Right lobe of liver (tissue), 6 donors: ENCODE measurements at regions not wholly inside any gene's neighbourhood (a gene's known extent, or its start where the extent isn't known, plus 50 kb on each side); places are given as distances from the start of the nearest gene placed in this dataset.

ENCODE experiments used
- ATAC-seq, 4 donors: fragments of 200-7000 bp; cut with Tn5 transposase; one replicate each; pipeline ENCODE4 v1.9.1; 2020; ENCODE audit warnings: mild to moderate bottlenecking in 4 of 4, moderate library complexity in 4 of 4
- DNase-seq, 3 donors: peaks; one replicate each; pipeline ENCODE4 v3.0.0-alpha.2; 2020
- H3K27ac ChIP-seq, 3 donors: fragments of 200-600 bp; one replicate each; pipeline ENCODE4 v1.8.0; 2022
- H3K27me3 ChIP-seq, 2 donors: fragments of 200-600 bp; one replicate each; pipeline ENCODE4 v1.8.0; 2022
- H3K36me3 ChIP-seq, 4 donors: fragments of 200-600 bp; sonication (generic) in 1 of 4; one replicate each; pipeline versions ENCODE4 v1.5.1 to v1.8.0; 2017 to 2022; ENCODE audit warnings: control low read depth in 1 of 4
- H3K4me1 ChIP-seq, 4 donors: fragments of 200-600 bp; sonication (generic) in 1 of 4; one replicate each; pipeline versions ENCODE4 v1.5.1 to v1.8.0; 2017 to 2022; ENCODE audit warnings: control low read depth in 1 of 4
- H3K4me3 ChIP-seq, 3 donors: fragments of 200-600 bp; one replicate each; pipeline ENCODE4 v1.8.0; 2022
- H3K9me3 ChIP-seq, 4 donors: fragments of 200-600 bp; sonication (generic) in 1 of 4; one replicate each; pipeline versions ENCODE4 v1.5.1 to v1.8.0; 2017 to 2022; ENCODE audit warnings: control low read depth in 1 of 4
- POLR2A ChIP-seq: fragments of 450-650 bp; IDR thresholded peaks from one replicate; pipeline ENCODE4 v1.6.1; 2017; ENCODE audit warnings: antibody characterized with exemption, mild to moderate bottlenecking
- WGBS: methylation state at CpG from one replicate; pipeline ENCODE4 v1.1.6; 2018; ENCODE audit warnings: low coverage, low lambda C conversion rate; ENCODE audit not compliant: insufficient coverage; ENCODE audit errors: missing lambda C conversion rate; 5-methylcytosine and 5-hydroxymethylcytosine counted together
- intact Hi-C, 2 donors: fragments of 100-400 bp; cut with DNase I; formaldehyde crosslinking; loops; one replicate each; pipeline versions ENCODE4 v1.11.2 to v1.14.1; 2022
- TF ChIP-seq, protein P1 (sequence below), 4 donors: fragments of 200-600 bp in 3 of 4; fragments of 450-650 bp in 1 of 4; IDR thresholded peaks; one replicate each; pipeline versions ENCODE4 v1.5.1 to v1.8.0; 2016 to 2022; ENCODE audit warnings: antibody characterized with exemption in 4 of 4, mild to moderate bottlenecking in 2 of 4
- donor health status: DM: no; HTN: yes; CAD: no.
- donor health status: DM: no; HTN: no; CAD: no.
- donor health status: DM: no; HTN: no; CAD: no.
- donor health status: DM: no; HTN: yes; CAD: no.
- donor health status: DM: no; HTN: yes; CAD: no.

DNA sequence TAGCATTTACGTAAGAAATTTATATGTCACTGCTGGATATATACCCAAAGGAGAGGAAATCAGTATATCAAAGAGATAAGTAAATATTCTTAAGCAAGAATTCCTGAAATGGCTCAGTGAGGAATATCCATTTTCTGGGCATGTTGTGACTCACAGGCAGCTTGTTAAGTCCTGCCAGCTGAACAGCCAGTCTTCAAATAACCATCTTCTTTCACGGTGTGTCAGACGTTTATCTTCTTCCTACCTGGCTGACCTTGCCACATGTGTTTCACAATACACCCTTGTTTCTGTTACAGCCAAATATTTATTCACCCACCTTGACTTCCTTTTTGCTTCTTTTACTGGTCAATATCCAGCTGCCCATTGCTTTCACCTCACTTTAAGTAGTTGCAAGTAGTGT is 648.1 kb downstream of the ANKRD7 start:
- Histone ChIP-seq H3K36me3 (no peaks in the 10 kb centered on the region), H3K4me1 (no peaks in the 10 kb centered on the region), H3K9me3 (no peaks in the 10 kb centered on the region), H3K27ac (no peak overlapping the region), H3K27me3 (no peaks in the 10 kb centered on the region), H3K4me3 (no peak overlapping the region)
- WGBS: 37% methylated on average over 3 of the region's 3 CpGs
- intact Hi-C loops: no loop called here
- DNase-seq (no peak), ATAC-seq (peak in 1 of 4 donors; percentile 50)
- no peak for TF ChIP-seq POLR2A
- TF ChIP-seq, protein P1, sequence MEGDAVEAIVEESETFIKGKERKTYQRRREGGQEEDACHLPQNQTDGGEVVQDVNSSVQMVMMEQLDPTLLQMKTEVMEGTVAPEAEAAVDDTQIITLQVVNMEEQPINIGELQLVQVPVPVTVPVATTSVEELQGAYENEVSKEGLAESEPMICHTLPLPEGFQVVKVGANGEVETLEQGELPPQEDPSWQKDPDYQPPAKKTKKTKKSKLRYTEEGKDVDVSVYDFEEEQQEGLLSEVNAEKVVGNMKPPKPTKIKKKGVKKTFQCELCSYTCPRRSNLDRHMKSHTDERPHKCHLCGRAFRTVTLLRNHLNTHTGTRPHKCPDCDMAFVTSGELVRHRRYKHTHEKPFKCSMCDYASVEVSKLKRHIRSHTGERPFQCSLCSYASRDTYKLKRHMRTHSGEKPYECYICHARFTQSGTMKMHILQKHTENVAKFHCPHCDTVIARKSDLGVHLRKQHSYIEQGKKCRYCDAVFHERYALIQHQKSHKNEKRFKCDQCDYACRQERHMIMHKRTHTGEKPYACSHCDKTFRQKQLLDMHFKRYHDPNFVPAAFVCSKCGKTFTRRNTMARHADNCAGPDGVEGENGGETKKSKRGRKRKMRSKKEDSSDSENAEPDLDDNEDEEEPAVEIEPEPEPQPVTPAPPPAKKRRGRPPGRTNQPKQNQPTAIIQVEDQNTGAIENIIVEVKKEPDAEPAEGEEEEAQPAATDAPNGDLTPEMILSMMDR (IDR thresholded peaks at IDR 0.05): no peak

DNA sequence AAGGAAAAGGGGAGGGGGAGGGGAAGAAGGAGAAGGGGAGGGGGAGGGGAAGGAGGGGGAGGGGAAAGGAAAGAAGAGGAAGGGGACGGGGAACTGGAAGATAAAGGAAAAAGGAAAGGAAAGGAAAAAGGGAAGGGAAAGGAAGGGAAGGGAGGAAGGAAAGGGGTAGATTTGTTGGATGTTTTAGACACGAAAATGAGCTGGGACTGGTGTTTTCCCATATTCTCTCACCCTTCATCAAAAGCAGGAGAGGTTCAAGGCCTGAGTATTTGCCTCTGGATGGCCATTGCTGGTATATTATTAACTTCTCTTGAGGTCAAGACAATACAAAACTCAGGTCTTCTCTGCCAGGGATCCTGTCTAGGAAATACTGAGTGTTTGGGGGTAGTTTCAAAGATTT is 652.7 kb downstream of the ANKRD7 start:
- Histone ChIP-seq H3K27ac (no peak overlapping the region), H3K4me3 (no peak overlapping the region), H3K36me3 (no peaks in the 10 kb centered on the region), H3K4me1 (no peaks in the 10 kb centered on the region), H3K9me3 (no peaks in the 10 kb centered on the region), H3K27me3 (no peaks in the 10 kb centered on the region)
- ATAC-seq: no peak
- TF ChIP-seq, protein P1 (IDR thresholded peaks at IDR 0.05): no peak
- TF ChIP-seq POLR2A: no peak
- intact Hi-C loops: no loop called here
- WGBS: 63% methylated on average over 2 of the region's 2 CpGs
- DNase-seq: no peak

DNA sequence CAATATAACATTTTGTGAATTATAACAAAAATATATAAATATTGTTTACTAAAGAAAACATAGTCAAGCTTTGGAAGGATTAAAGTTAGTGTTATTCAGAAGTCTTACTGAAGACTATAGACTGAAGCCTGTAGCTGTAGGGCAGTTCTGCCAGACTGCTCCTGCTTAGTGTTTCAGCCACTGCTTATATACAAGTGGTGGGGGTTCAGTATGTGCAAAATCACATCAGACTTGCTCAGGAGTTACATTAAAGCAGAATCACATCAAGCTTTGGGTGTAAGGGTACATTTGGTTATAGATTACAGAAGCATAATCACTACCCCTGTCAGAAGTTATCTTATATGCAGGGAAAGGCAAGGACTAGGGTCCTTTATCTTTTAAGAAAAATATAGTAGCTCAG is 653.8 kb downstream of the ANKRD7 start:
- H3K27ac ChIP-seq: no peak overlapping the region
- H3K36me3 ChIP-seq: no peaks in the 10 kb centered on the region
- no peaks in the 10 kb centered on the region for H3K9me3 ChIP-seq
- TF ChIP-seq, protein P1 (IDR thresholded peaks at IDR 0.05): no peak
- TF ChIP-seq POLR2A: no peak
- intact Hi-C loops: no loop called here
- no peaks in the 10 kb centered on the region for H3K4me1 ChIP-seq
- no peak for DNase-seq
- H3K4me3 ChIP-seq: no peak overlapping the region
- H3K27me3 ChIP-seq: no peaks in the 10 kb centered on the region
- no peak for ATAC-seq

DNA sequence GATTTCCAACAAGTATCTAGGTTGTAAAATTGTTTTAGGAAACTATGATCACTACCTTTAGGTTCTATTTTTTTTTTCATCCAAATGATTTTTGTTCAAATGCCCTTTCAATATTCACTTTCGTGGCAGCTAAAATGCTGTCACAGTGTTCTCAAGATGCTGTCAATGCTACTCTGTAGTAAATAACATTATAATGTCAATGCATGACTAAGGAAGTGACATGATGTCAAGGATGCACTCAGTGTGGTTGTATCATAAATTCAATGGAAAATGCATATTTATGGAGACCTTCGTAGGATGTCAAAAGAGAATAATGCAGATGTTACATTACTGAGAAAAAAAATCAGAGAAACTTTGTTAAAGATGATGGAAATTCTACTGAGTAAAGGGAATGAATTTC is 673.8 kb downstream of the ANKRD7 start:
- Histone ChIP-seq H3K4me3 (no peak overlapping the region), H3K36me3 (no peaks in the 10 kb centered on the region), H3K9me3 (no peaks in the 10 kb centered on the region), H3K27ac (no peak overlapping the region), H3K4me1 (no peaks in the 10 kb centered on the region), H3K27me3 (no peaks in the 10 kb centered on the region)
- 41% methylated on average over 2 of the region's 2 CpGs for WGBS
- intact Hi-C loops: no loop called here
- DNase-seq (no peak), ATAC-seq (no peak)
- no peak for TF ChIP-seq POLR2A
- TF ChIP-seq, protein P1 (IDR thresholded peaks at IDR 0.05): no peak

DNA sequence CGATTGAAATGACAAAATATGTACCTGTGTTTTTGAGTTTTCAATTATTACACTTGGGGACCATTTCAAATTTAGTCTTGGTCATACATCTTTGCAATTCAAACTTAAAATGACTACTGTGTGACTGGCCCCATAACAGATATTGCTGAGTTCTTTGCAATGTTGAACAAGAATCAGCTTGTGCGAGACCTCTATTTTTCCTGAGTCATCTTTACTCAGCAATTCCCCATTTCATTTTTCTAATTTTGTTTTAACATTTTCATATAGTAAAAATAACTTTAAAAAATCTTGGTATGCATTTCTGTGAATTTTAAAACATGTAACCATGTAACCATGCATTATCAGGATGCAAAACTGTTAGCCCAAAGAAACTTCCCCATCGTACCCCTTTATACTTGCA is 678.1 kb downstream of the ANKRD7 start:
- H3K4me3 ChIP-seq: no peak overlapping the region
- intact Hi-C loops: no loop called here
- H3K36me3 ChIP-seq: no peaks in the 10 kb centered on the region
- H3K4me1 ChIP-seq: no peaks in the 10 kb centered on the region
- ATAC-seq: no peak
- no peak for DNase-seq
- no peak overlapping the region for H3K27ac ChIP-seq
- H3K27me3 ChIP-seq: no peaks in the 10 kb centered on the region
- no peaks in the 10 kb centered on the region for H3K9me3 ChIP-seq
- TF ChIP-seq, protein P1 (IDR thresholded peaks at IDR 0.05): no peak
- TF ChIP-seq POLR2A: no peak
- WGBS: 66% methylated on average over 3 of the region's 3 CpGs
